PC-3 (cell line): ENCODE measurements at regions not wholly inside any gene's neighbourhood (a gene's known extent, or its start where the extent isn't known, plus 50 kb on each side); places are given as distances from the start of the nearest gene placed in this dataset.

ENCODE experiments used
- ATAC-seq: fragments of 200-7000 bp; cut with Tn5 transposase; 2 replicates; pipeline ENCODE4 v1.9.1; 2020; ENCODE audit warnings: mild to moderate bottlenecking, moderate library complexity
- BruUV-seq: library from RNA; stranded (reverse); fragments of 400-500 nt; replicated peaks from 2 replicates; lab custom pipeline; 2021; lab: Mats Ljungman, UMichigan
- CTCF ChIA-PET: fragments of 300-600 bp; sonication (Branson Sonifier 250); formaldehyde crosslinking; loops from one replicate; lab custom pipeline; 2022; ENCODE audit warnings: antibody characterized with exemption; lab: Charles Lee
- POLR2A ChIA-PET: fragments of 300-600 bp; sonication (Branson Sonifier 250); formaldehyde crosslinking; loops from one replicate; lab custom pipeline; 2022; ENCODE audit warnings: antibody characterized with exemption; ENCODE audit not compliant: unreplicated experiment; lab: Charles Lee
- DNase-seq: peaks from one replicate; pipeline ENCODE4 v3.0.0-alpha.2; 2015
- H2AFZ ChIP-seq: fragments of 300-600 bp; sonication (generic); 2 replicates; pipeline ENCODE4 v1.6.0; 2016; ENCODE audit warnings: antibody characterized with exemption, low read length
- H3F3A ChIP-seq: fragments of 300-600 bp; sonication (generic); one replicate; pipeline ENCODE4 v1.6.0; 2017; ENCODE audit warnings: antibody characterized with exemption, low read length, control low read depth, mild to moderate bottlenecking; ENCODE audit not compliant: unreplicated experiment
- H3K27ac ChIP-seq: fragments of 300-600 bp; sonication (generic); 2 replicates; pipeline ENCODE4 v1.5.1; 2016; ENCODE audit warnings: mild to moderate bottlenecking, low read length
- H3K27me3 ChIP-seq: fragments of 300-600 bp; sonication (generic); 2 replicates; pipeline ENCODE4 v1.6.1; 2016; ENCODE audit warnings: low read length, mixed read lengths
- H3K36me3 ChIP-seq: fragments of 300-600 bp; sonication (generic); 2 replicates; pipeline ENCODE4 v1.6.1; 2016; ENCODE audit warnings: low read depth, mixed run types, low read length, mixed read lengths
- H3K4me1 ChIP-seq: fragments of 300-600 bp; sonication (generic); 2 replicates; pipeline ENCODE4 v1.5.1; 2016; ENCODE audit warnings: low read length; ENCODE audit not compliant: insufficient read depth
- H3K4me2 ChIP-seq: fragments of 300-600 bp; sonication (generic); 2 replicates; pipeline ENCODE4 v1.6.0; 2016; ENCODE audit warnings: low read length
- H3K4me3 ChIP-seq: fragments of 300-600 bp; sonication (generic); 2 replicates; pipeline ENCODE4 v1.5.1; 2016; ENCODE audit warnings: mild to moderate bottlenecking, low read length, mixed read lengths
- H3K79me2 ChIP-seq: fragments of 300-600 bp; sonication (generic); 2 replicates; pipeline ENCODE4 v1.6.1; 2017; ENCODE audit warnings: low read length, mixed read lengths
- H3K9ac ChIP-seq: fragments of 300-600 bp; sonication (generic); 2 replicates; pipeline ENCODE4 v1.6.0; 2016; ENCODE audit warnings: mild to moderate bottlenecking, low read length
- H3K9me2 ChIP-seq: fragments of 300-600 bp; sonication (generic); replicated peaks from 2 replicates; pipeline ENCODE4 v1.6.1; 2016; ENCODE audit warnings: mixed run types, low read length, mixed read lengths
- H3K9me3 ChIP-seq: fragments of 300-600 bp; sonication (generic); 2 replicates; pipeline ENCODE4 v1.6.1; 2016; ENCODE audit warnings: low read length, mixed read lengths
- H4K20me1 ChIP-seq: fragments of 300-600 bp; sonication (generic); 2 replicates; pipeline ENCODE4 v1.6.1; 2016; ENCODE audit warnings: low read length, mixed read lengths
- CTCF ChIP-seq: fragments of 300-600 bp; sonication (generic); conservative IDR thresholded peaks from 2 replicates; pipeline ENCODE4 v1.5.1; 2017; ENCODE audit warnings: antibody characterized with exemption, low read depth, mild to moderate bottlenecking, low read length
- EZH2 ChIP-seq: fragments of 300-600 bp; sonication (generic); IDR thresholded peaks from one replicate; pipeline ENCODE4 v1.6.1; 2017; ENCODE audit warnings: antibody characterized with exemption, mild to moderate bottlenecking, low read length; ENCODE audit not compliant: unreplicated experiment
- EZH2phosphoT487 ChIP-seq: fragments of 300-600 bp; sonication (generic); IDR thresholded peaks from 2 replicates; pipeline ENCODE4 v1.6.1; 2018; ENCODE audit warnings: mild to moderate bottlenecking, antibody characterized with exemption, low read length, borderline replicate concordance
- intact Hi-C: fragments of 100-400 bp; cut with micrococcal nuclease; formaldehyde crosslinking; loops from 2 replicates; pipeline ENCODE4 v1.9.0; 2023

DNA sequence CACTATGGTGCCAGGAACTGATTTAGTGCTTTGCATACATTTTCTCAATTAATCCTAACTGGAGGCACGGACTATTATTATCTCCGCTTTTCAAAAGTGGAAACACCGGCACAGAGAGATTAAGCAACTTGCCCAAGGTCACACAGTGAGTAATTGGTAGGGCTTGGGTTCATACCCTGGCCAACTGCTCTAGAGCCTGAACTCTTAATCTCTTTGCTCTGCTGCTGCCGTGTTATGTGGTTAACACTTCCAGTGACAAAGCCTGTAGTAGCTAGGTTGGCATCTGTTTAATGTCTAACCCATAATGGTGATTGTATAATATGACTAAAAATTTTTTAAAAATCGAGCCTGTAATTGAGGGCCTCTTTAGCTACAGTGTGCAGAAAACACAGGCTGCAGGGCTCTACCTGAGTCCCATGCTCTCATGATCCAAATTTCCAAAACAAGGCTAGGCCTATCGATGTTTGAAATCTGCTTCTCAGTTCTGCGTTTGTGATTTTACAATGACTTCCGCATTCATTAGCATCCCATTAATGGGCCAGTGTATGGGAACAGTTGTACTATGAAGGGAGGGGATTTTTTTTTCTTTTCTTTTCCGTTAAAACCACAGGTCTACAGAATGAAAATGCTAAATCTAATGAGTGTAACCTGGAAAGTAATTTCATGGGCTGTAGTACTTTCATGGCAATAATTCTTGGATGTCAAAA is 219.3 kb upstream of the JADE1 start:
- Histone ChIP-seq H3F3A (no peaks in the 10 kb centered on the region), H3K79me2 (no peaks in the 10 kb centered on the region), H3K9ac (no peak overlapping the region), H4K20me1 (no peaks in the 10 kb centered on the region), H3K36me3 (no peaks in the 10 kb centered on the region), H2AFZ (no peak overlapping the region), H3K9me3 (no peaks in the 10 kb centered on the region), H3K27me3 (no peaks in the 10 kb centered on the region), H3K4me3 (no peak overlapping the region), H3K9me2 (no peaks in the 10 kb centered on the region), H3K4me1 (no peaks in the 10 kb centered on the region), H3K27ac (no peak overlapping the region), H3K4me2 (no peak overlapping the region)
- ATAC-seq: no peak
- TF ChIP-seq CTCF (no peak), EZH2 (no peak), EZH2phosphoT487 (no peak)
- DNase-seq: no peak
- no TSS peak for BruUV-seq
- intact Hi-C loops: no loop called here
- ChIA-PET CTCF (no interaction called here), POLR2A (no interaction called here)

DNA sequence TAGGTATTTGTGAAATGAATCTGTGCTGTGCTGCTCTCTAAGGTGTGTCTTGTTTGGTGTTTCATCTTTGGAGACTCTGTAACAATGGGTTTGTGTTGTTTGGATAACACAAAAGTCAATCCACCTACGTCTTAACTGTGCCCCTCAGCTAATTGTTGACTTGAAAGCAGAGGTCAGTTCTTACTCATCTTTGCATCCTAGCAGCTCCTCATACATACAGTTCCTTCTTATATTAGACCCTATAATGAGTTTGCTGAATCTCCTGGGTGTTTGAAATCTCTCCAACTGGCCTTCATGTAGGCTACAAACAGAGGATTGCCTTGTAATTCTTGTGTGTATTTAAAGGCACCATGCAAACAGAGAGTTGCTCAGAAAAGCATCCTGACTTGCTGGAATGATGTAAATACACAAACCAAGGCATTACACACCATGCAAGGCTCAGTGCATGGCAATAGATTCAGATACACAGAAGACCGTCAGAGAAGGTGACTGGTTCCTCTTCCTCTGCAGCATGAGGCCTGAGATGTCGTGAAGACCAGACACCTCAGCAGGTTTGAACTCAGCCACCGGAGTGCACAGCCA is 220.0 kb upstream of the JADE1 start:
- TF ChIP-seq EZH2: no peak
- TF ChIP-seq EZH2phosphoT487: no peak
- no peak for TF ChIP-seq CTCF
- H3K4me2 ChIP-seq: no peak overlapping the region
- ATAC-seq (no peak), DNase-seq (no peak)
- ChIA-PET CTCF (no interaction called here), POLR2A (no interaction called here)
- no peaks in the 10 kb centered on the region for H3K36me3 ChIP-seq
- no peak overlapping the region for H3K27ac ChIP-seq
- no peak overlapping the region for H3K9ac ChIP-seq
- intact Hi-C loops: no loop called here
- no peaks in the 10 kb centered on the region for H4K20me1 ChIP-seq
- H3K9me2 ChIP-seq: no peaks in the 10 kb centered on the region
- H3K9me3 ChIP-seq: no peaks in the 10 kb centered on the region
- H2AFZ ChIP-seq: no peak overlapping the region
- no peak overlapping the region for H3K4me3 ChIP-seq
- no peaks in the 10 kb centered on the region for H3F3A ChIP-seq
- no peaks in the 10 kb centered on the region for H3K4me1 ChIP-seq
- no TSS peak for BruUV-seq
- no peaks in the 10 kb centered on the region for H3K27me3 ChIP-seq
- no peaks in the 10 kb centered on the region for H3K79me2 ChIP-seq

DNA sequence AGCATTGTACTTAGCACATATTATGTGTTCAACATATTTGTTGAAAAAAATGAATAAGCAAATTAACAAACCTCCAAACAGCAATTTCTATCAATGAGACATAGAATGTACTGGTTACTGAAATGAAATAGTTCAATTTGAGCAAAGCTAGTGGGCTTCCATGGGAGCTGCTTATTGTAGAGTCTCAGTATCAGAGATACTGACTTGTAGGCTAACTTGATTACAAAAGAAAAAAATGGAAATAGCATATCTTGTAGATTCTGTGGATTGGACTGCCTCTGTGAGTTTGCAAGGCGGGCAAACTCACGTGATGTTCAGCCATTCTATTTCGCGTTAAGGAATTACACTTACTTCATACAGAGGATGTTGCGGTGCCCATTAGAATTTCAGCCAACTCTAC is 222.1 kb upstream of the JADE1 start:
- TF ChIP-seq EZH2phosphoT487 (no peak), EZH2 (no peak), CTCF (no peak)

More for the DNA sequence above, 222.1 kb upstream of the JADE1 start:
- no peaks in the 10 kb centered on the region for H3K79me2 ChIP-seq
- H3K4me3 ChIP-seq: no peak overlapping the region
- H3K9me3 ChIP-seq: no peaks in the 10 kb centered on the region
- no peak overlapping the region for H3K27ac ChIP-seq
- no peaks in the 10 kb centered on the region for H3K36me3 ChIP-seq
- no peak for DNase-seq
- H2AFZ ChIP-seq: no peak overlapping the region
- no peaks in the 10 kb centered on the region for H4K20me1 ChIP-seq
- no peaks in the 10 kb centered on the region for H3K9me2 ChIP-seq
- no peak overlapping the region for H3K4me2 ChIP-seq
- no peak overlapping the region for H3K9ac ChIP-seq
- H3K27me3 ChIP-seq: no peaks in the 10 kb centered on the region
- ChIA-PET POLR2A (interaction anchor here (0.8 kb wide), 1 partner anchor 19 kb away, joined by 7 read pairs; no protein-coding TSS in a partner anchor), CTCF (no interaction called here)
- no peaks in the 10 kb centered on the region for H3K4me1 ChIP-seq
- no peaks in the 10 kb centered on the region for H3F3A ChIP-seq
- no TSS peak for BruUV-seq
- no peak for ATAC-seq
- intact Hi-C loops: no loop called here
